Gastroesophageal sphincter (tissue), 4 donors: ENCODE measurements at regions not wholly inside any gene's neighbourhood (a gene's known extent, or its start where the extent isn't known, plus 50 kb on each side); places are given as distances from the start of the nearest gene placed in this dataset.

Experiments used
- ATAC-seq: fragments of 150-250 bp; one replicate; pipeline ENCODE4 v1.9.1; 2016; ENCODE audit warnings: mild to moderate bottlenecking, moderate library complexity
- H3K27ac ChIP-seq, 4 donors: fragments of 200-600 bp; sonication (generic) in 3 of 4; 1 replicate in 3 of 4; 2 replicates in 1 of 4; pipeline ENCODE4 v1.5.1; 2016 to 2019
- H3K27me3 ChIP-seq: fragments of 200-600 bp; sonication (generic); one replicate; pipeline ENCODE4 v1.5.1; 2019
- H3K36me3 ChIP-seq, 2 donors: fragments of 200-600 bp; sonication (generic); one replicate each; pipeline ENCODE4 v1.5.1; 2019; ENCODE audit warnings: control low read depth in 1 of 2
- H3K4me1 ChIP-seq, 3 donors: fragments of 200-600 bp; sonication (generic); 1 replicate in 2 of 3; 2 replicates in 1 of 3; pipeline ENCODE4 v1.5.1; 2016 to 2019; ENCODE audit warnings: control low read depth in 2 of 3
- H3K4me3 ChIP-seq, 2 donors: fragments of 200-600 bp; sonication (generic); one replicate each; pipeline ENCODE4 v1.5.1; 2019; ENCODE audit warnings: mild to moderate bottlenecking in 1 of 2, moderate library complexity in 1 of 2
- H3K9me3 ChIP-seq, 3 donors: fragments of 200-600 bp; sonication (generic); one replicate each; pipeline ENCODE4 v1.5.1; 2017 to 2019; ENCODE audit warnings: control low read depth in 2 of 3
- EP300 ChIP-seq: sonication (generic); formaldehyde crosslinking; IDR thresholded peaks from one replicate; pipeline ENCODE4 v1.6.1; 2017; ENCODE audit warnings: antibody characterized with exemption, mild to moderate bottlenecking
- POLR2A ChIP-seq, 2 donors: fragments of 450-650 bp; IDR thresholded peaks; one replicate each; pipeline ENCODE4 v1.6.1; 2017; ENCODE audit warnings: antibody characterized with exemption in 2 of 2, mild to moderate bottlenecking in 2 of 2, moderate library complexity in 1 of 2
- POLR2AphosphoS5 ChIP-seq: sonication (generic); formaldehyde crosslinking; IDR thresholded peaks from one replicate; pipeline ENCODE4 v1.6.1; 2017; ENCODE audit warnings: antibody characterized with exemption
- WGBS, 2 donors: methylation state at CpG; one replicate each; pipeline ENCODE4 v1.1.5; 2018; ENCODE audit warnings: low coverage in 1 of 2; 5-methylcytosine and 5-hydroxymethylcytosine counted together
- TF ChIP-seq, protein P1 (sequence below), 4 experiments: fragments of 200-600 bp in 2 of 4; fragments of 450-650 bp in 2 of 4; sonication (generic) in 1 of 4; IDR thresholded peaks; one replicate each; pipeline ENCODE4 v1.5.1; 2017 to 2019; ENCODE audit warnings: antibody characterized with exemption in 4 of 4, mild to moderate bottlenecking in 2 of 4, moderate library complexity in 2 of 4

- no peak for ATAC-seq
- 68 to 80% methylated on average over 6 of the region's 6 CpGs for WGBS, 2 donors
- Histone ChIP-seq H3K4me3 (no peak overlapping the region), H3K9me3 (no peaks in the 10 kb centered on the region), H3K4me1 (no peaks in the 10 kb centered on the region), H3K27me3 (no peaks in the 10 kb centered on the region), H3K27ac (no peak overlapping the region), H3K36me3 (no peaks in the 10 kb centered on the region)
- TF ChIP-seq POLR2A (IDR thresholded peaks at IDR 0.05) (no peak), EP300 (no peak), POLR2AphosphoS5 (no peak)
- TF ChIP-seq, protein P1, sequence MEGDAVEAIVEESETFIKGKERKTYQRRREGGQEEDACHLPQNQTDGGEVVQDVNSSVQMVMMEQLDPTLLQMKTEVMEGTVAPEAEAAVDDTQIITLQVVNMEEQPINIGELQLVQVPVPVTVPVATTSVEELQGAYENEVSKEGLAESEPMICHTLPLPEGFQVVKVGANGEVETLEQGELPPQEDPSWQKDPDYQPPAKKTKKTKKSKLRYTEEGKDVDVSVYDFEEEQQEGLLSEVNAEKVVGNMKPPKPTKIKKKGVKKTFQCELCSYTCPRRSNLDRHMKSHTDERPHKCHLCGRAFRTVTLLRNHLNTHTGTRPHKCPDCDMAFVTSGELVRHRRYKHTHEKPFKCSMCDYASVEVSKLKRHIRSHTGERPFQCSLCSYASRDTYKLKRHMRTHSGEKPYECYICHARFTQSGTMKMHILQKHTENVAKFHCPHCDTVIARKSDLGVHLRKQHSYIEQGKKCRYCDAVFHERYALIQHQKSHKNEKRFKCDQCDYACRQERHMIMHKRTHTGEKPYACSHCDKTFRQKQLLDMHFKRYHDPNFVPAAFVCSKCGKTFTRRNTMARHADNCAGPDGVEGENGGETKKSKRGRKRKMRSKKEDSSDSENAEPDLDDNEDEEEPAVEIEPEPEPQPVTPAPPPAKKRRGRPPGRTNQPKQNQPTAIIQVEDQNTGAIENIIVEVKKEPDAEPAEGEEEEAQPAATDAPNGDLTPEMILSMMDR (IDR thresholded peaks at IDR 0.05) = no peak
Measured at GRCh38 chr1:198867182-198867581, 228.3 kb downstream of the PTPRC start.

DNA sequence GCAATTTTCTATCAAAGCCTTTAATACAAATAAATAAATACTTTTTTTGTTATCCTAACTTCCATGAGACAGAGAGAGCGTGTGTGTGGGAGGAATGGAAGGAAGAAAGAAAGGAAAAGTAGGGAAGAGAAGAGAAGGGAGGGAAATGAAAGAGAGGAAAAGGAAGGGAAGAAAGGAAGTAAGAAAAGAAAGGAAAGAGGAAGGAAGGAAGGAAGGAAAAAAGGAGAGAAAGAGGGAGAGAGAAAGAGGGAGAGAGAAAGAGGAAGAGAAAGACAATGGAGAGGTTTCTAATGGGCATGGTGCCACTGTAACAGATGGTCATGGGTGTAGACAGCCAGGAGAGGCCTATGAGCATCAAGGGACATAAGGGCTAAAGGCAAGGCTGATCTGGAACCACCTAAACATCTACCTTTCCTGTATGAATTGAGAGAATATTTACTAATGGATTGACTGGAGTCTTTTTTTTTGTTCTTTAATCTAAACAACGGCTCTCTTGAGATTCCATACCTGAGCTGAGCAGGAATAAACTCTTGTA is 234.9 kb downstream of the PTPRC start:
- Histone ChIP-seq H3K4me1 (no peaks in the 10 kb centered on the region), H3K36me3 (no peaks in the 10 kb centered on the region), H3K27me3 (no peaks in the 10 kb centered on the region), H3K4me3 (no peak overlapping the region), H3K9me3 (no peaks in the 10 kb centered on the region), H3K27ac (no peak overlapping the region)
- WGBS, 2 donors = 91 to 100% methylated on average over 2 of the region's 2 CpGs
- no peak for TF ChIP-seq POLR2A (IDR thresholded peaks at IDR 0.05)
- TF ChIP-seq, protein P1 (IDR thresholded peaks at IDR 0.05) = no peak
- TF ChIP-seq EP300 = no peak
- TF ChIP-seq POLR2AphosphoS5 = no peak
- no peak for ATAC-seq

DNA sequence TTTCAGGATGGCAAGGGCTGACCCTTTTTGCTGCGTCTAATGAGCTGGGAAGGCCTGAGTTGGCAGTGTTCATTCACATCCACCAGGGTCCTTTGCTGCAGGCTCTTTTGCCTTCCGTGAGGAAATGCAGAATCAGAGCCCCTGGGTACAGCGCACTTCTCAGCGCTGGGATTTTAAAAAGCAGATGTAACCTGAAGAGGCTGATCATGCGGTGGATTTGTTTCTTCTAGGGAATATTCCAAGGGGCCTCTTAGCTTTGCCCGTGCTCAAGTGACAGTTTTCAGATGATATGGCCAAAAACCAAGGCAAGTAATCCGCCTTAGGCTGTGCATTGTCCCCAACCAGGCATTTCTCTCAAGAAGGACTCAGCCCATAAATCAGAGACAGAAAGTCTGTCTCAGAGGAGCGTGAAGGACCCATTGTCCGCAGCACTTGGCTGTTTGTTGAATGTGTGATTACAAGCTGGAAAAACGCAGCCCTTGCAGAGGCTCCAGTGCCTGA is 237.6 kb downstream of the PTPRC start:
- no peaks in the 10 kb centered on the region for H3K4me1 ChIP-seq
- H3K36me3 ChIP-seq = no peaks in the 10 kb centered on the region
- H3K27ac ChIP-seq = no peak overlapping the region
- no peak overlapping the region for H3K4me3 ChIP-seq
- ATAC-seq = no peak
- no peaks in the 10 kb centered on the region for H3K9me3 ChIP-seq
- H3K27me3 ChIP-seq = no peaks in the 10 kb centered on the region
- TF ChIP-seq, protein P1 (IDR thresholded peaks at IDR 0.05) = no peak
- no peak for TF ChIP-seq POLR2AphosphoS5
- TF ChIP-seq POLR2A (IDR thresholded peaks at IDR 0.05) = no peak
- no peak for TF ChIP-seq EP300
- 79 to 88% methylated on average over 7 to 10 of the region's 10 CpGs for WGBS, 2 donors

DNA sequence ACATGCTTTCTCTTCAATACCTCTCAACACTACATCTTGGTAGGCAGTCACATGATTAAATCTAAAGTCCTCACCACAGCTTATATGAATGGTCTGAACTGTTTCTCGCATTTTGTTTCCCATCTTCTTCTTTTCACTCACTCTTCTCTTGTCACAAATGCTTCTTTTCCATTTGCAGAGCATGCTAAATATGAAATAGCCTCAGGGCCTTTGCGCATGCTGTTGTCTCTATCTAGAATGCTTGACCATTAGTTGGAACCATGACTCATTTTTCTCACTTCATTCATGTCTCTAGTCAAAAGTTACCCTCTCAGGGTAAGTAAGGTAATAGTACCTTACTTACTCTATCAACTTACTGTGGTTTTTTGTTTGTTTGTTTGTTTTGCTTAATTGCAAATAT is 239.7 kb downstream of the PTPRC start:
- H3K27me3 ChIP-seq = no peaks in the 10 kb centered on the region
- no peak for TF ChIP-seq EP300
- TF ChIP-seq, protein P1 (IDR thresholded peaks at IDR 0.05) = no peak
- no peak for TF ChIP-seq POLR2A (IDR thresholded peaks at IDR 0.05)
- TF ChIP-seq POLR2AphosphoS5 = no peak
- no peaks in the 10 kb centered on the region for H3K9me3 ChIP-seq
- ATAC-seq = no peak
- H3K27ac ChIP-seq = no peak overlapping the region
- H3K4me1 ChIP-seq = no peaks in the 10 kb centered on the region
- WGBS, 2 donors = 91 to 100% methylated on average over 2 of the region's 2 CpGs
- H3K36me3 ChIP-seq = no peaks in the 10 kb centered on the region
- H3K4me3 ChIP-seq = no peak overlapping the region

GRCh38 chr1:198879711-198880306 is 241.0 kb downstream of the PTPRC start:
- no peaks in the 10 kb centered on the region for H3K36me3 ChIP-seq
- H3K4me1 ChIP-seq = no peaks in the 10 kb centered on the region
- no peaks in the 10 kb centered on the region for H3K27me3 ChIP-seq
- WGBS, 2 donors = 91 to 94% methylated on average over 3 to 5 of the region's 5 CpGs
- H3K9me3 ChIP-seq = no peaks in the 10 kb centered on the region
- H3K4me3 ChIP-seq = no peak overlapping the region
- H3K27ac ChIP-seq = no peak overlapping the region
- no peak for TF ChIP-seq POLR2AphosphoS5
- no peak for TF ChIP-seq POLR2A (IDR thresholded peaks at IDR 0.05)
- TF ChIP-seq EP300 = no peak
- TF ChIP-seq, protein P1 (IDR thresholded peaks at IDR 0.05) = no peak
- ATAC-seq = no peak
